GM10266 (cell line): ENCODE measurements at regions not wholly inside any gene's neighbourhood (a gene's known extent, or its start where the extent isn't known, plus 50 kb on each side); places are given as distances from the start of the nearest gene placed in this dataset.

Source experiments
- DNase-seq: peaks from one replicate; pipeline ENCODE4 v3.0.0; 2012; ENCODE audit errors: extremely low spot score
- CTCF ChIP-seq: IDR thresholded peaks from 2 replicates; pipeline ENCODE4 v1.5.1; 2012; ENCODE audit warnings: mild to moderate bottlenecking, low read depth; ENCODE audit not compliant: control insufficient read depth, insufficient read depth; ENCODE audit errors: missing control alignments

DNA sequence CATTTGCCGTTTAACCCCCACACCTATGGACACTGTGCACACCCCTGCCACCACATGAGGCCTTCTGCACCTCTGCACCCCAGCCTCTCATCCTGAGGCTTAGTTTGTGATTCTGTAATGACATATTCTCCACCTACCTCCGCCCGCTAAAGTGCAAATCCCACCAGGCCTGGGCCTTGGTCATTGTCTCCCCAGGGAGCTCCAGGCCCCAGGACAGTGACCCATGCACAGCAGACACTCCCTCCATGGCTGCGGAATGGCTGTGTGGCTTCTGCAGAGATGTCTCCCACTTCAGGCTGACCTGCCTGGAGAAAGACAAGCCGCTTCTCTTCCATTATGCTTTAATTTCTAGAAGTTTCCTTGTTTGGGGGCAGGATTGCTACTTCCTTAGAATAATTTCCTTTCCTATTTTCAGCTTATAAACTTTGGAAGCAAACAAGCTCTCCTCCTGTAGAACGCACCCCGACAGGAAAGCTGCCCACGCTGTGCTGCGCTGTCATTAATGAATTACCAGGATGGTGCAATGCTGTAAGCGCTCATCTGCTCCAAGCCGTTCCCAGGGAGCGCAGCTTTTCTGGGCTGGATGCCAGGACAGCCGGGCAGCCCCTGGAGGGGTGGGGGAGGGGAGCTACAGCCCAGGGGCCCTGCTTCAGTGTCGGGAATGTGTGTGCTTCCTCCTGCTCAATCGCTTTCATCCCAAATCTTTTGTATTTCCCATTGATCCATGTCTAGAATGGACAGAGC is 618.0 kb downstream of the BRD1 start:
- DNase-seq, result no peak
- no peak for TF ChIP-seq CTCF

DNA sequence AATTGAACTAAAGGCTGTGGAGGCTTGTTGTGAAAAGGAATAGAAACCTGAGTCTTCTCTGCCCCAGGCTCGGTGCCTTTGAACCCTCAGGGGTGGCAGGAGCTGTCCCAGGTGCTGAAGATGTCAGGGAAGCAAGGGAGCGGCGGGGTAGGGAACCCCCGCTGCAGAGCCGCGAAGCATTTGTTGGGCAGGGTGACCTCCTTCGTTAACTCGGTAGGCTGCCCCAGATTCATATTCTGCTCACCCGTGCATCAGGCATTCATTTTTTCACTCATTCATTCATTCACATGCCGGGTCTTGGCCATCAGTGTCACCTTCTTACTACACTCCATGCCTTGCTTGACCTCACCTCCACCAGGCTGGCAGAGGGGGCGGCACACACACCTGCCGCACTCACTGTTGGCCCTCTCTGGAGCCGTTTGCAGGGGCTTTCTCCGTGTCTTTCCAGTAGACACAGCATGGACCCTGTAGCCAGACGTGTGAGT is 618.9 kb downstream of the BRD1 start:
- TF ChIP-seq CTCF, result no peak

DNA sequence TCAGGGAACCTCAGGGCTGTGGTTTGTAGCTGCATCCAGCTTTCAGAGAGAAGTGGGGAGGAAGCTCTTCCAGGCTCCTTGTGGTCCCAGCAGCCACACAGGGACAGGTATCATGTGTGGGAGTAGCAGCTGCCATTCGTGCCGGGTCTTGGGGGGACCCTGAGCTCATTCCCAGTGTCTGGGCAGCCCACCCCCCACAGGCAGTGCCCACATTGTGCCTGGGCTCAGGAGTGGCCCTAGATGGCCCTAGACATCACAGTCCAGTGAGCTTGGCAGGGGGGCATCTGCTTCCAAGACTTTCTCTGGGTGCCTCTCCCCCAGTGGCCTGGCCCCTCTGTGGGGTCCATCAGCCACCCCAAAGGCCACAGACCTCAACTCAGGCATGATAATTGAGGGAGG is 619.7 kb downstream of the BRD1 start:
- no peak for TF ChIP-seq CTCF
- DNase-seq, result no peak

More for the DNA sequence above, 618.9 kb downstream of the BRD1 start:
- no peak for DNase-seq

DNA sequence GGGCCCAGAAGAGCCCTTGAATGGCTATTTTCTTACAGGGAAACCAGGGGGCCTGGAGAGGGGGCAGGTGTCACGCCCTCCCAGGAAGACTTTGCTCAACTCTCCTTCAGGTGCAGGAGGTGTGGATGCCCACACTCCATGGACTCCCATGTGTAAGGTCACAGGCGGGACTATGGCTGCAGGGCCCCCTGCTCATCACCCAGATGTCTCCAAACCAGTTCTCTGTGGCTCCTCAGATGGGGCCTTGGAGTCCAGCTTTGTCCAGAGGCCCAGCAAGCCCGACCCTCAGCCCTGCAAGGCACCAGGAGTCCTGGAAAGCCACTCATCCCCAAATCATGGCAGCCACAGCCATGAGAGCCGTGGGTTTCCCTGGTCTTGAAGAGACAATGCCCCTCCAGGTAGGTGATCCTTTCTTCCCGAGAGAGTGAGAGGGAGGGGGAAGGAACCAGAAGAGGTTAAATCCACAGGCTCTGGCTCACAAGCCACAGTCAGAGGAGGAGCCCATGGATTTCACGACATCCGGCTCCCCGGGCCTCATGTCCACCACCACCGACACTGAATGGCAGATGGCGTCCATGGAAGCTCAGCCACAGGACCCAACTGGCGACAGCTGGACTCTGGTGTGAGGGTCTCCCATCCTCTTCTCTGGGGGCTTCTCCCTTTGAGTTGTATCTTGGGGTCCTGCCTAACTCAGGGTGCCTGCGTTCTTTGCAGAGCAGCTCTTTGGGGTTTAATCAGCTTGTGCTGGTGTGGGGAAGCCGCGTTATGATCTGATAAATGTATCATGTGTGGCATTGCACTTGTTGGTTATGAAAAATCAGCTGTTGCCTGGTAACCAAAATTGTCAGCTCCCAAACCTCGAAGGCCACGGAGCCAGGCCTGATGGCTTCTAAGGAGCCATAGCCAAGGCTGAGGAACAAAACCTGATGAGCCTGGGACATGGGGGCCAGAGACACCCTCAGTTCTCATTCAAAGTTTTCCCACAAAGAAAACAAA is 620.4 kb downstream of the BRD1 start:
- no peak for TF ChIP-seq CTCF
- no peak for DNase-seq

GRCh38 chr22:49206281-49206680 is 621.4 kb downstream of the BRD1 start:
- DNase-seq, result no peak
- no peak for TF ChIP-seq CTCF

- TF ChIP-seq CTCF, result no peak
- no peak for DNase-seq
These were observed 622.2 kb downstream of the BRD1 start for GRCh38 chr22:49205483-49205800.
